Suprapubic skin (tissue), 4 donors: ENCODE measurements at regions not wholly inside any gene's neighbourhood (a gene's known extent, or its start where the extent isn't known, plus 50 kb on each side); places are given as distances from the start of the nearest gene placed in this dataset.

ENCODE experiments used
- EP300 ChIP-seq: sonication (generic); formaldehyde crosslinking; IDR thresholded peaks from one replicate; pipeline ENCODE4 v1.6.1; 2017; ENCODE audit warnings: antibody characterized with exemption
- POLR2A ChIP-seq, 2 donors: fragments of 450-650 bp; IDR thresholded peaks; one replicate each; pipeline ENCODE4 v1.6.1; 2017; ENCODE audit warnings: antibody characterized with exemption in 2 of 2, mild to moderate bottlenecking in 2 of 2, moderate library complexity in 2 of 2
- POLR2AphosphoS5 ChIP-seq, 3 donors: sonication (generic); formaldehyde crosslinking; IDR thresholded peaks; one replicate each; pipeline ENCODE4 v1.6.1; 2017; ENCODE audit warnings: antibody characterized with exemption in 3 of 3
- TF ChIP-seq, protein P1 (sequence below), 2 donors: fragments of 200-600 bp in 1 of 2; fragments of 450-650 bp in 1 of 2; sonication (generic) in 1 of 2; IDR thresholded peaks; one replicate each; pipeline ENCODE4 v1.5.1; 2016 to 2019; ENCODE audit warnings: antibody characterized with exemption in 2 of 2, mild to moderate bottlenecking in 1 of 2, moderate library complexity in 1 of 2

DNA sequence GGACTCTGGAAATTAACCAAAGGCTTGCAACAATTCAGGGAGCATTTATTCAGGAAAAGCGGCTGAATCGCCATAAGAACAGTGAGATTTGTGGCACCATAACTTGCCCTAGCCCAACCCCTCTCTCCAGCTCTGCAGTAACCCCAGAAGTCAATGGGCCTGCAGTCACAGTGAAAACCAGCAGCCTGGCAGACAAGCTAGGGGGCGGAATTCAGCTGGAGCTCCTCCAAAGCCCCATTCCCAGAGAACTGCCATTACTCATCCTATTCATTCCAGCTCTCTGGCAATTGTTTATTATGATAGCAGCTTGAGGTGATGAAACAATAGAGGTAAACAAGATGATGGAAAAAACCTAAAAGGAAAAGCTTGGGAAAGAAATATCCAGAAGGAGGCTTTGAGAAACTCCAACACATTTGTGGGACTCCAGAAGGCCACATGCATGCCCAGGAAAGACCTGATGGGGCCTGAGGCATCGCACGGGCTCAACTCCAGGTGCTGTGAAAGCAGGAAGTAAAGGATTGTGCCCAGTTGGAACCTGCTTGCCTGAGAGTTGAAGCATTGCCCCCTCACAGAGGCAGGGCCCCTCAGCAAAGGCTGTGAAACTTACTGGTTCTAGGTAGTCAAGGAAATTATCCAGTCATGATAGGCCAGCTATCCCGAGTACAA is 126.7 kb downstream of the TWIST2 start:
- TF ChIP-seq POLR2A (IDR thresholded peaks at IDR 0.05), result no peak
- TF ChIP-seq EP300, result no peak
- TF ChIP-seq, protein P1, sequence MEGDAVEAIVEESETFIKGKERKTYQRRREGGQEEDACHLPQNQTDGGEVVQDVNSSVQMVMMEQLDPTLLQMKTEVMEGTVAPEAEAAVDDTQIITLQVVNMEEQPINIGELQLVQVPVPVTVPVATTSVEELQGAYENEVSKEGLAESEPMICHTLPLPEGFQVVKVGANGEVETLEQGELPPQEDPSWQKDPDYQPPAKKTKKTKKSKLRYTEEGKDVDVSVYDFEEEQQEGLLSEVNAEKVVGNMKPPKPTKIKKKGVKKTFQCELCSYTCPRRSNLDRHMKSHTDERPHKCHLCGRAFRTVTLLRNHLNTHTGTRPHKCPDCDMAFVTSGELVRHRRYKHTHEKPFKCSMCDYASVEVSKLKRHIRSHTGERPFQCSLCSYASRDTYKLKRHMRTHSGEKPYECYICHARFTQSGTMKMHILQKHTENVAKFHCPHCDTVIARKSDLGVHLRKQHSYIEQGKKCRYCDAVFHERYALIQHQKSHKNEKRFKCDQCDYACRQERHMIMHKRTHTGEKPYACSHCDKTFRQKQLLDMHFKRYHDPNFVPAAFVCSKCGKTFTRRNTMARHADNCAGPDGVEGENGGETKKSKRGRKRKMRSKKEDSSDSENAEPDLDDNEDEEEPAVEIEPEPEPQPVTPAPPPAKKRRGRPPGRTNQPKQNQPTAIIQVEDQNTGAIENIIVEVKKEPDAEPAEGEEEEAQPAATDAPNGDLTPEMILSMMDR (IDR thresholded peaks at IDR 0.05), result peak in 1 of 2 donors; percentile 33
- TF ChIP-seq POLR2AphosphoS5 (IDR thresholded peaks at IDR 0.05), result peak in 1 of 3 donors; percentile 33
